Common myeloid progenitor, CD34-positive (primary cell): ENCODE measurements at regions not wholly inside any gene's neighbourhood (a gene's known extent, or its start where the extent isn't known, plus 50 kb on each side); places are given as distances from the start of the nearest gene placed in this dataset.

Experiments used
- CTCF ChIA-PET: fragments of 350-600 bp; sonication (Branson Sonifier 250); formaldehyde crosslinking; loops from one replicate; lab custom pipeline; 2021; ENCODE audit warnings: antibody characterized with exemption; lab: Charles Lee
- POLR2A ChIA-PET: fragments of 350-600 bp; sonication (Branson Sonifier 250); formaldehyde crosslinking; loops from one replicate; lab custom pipeline; 2021; ENCODE audit warnings: antibody characterized with exemption; lab: Charles Lee
- DNase-seq, 3 donors: peaks; one replicate each; pipeline versions ENCODE4 v3.0.0 to v3.0.0-alpha.2; 2013
- H3K27ac ChIP-seq, 2 experiments: 1 replicate in 1 of 2; 2 replicates in 1 of 2; pipeline ENCODE4 v1.7.0; 2013; ENCODE audit warnings: inconsistent platforms in 2 of 2, low read length in 2 of 2, mild to moderate bottlenecking in 2 of 2, low read depth in 1 of 2, moderate library complexity in 1 of 2; ENCODE audit not compliant: severe bottlenecking in 2 of 2, insufficient read depth in 1 of 2, poor library complexity in 1 of 2
- H3K27me3 ChIP-seq, 5 experiments: replicated peaks in 2 of 5; 1 replicate in 3 of 5; 2 replicates in 2 of 5; pipeline versions ENCODE4 v1.6.1 to v1.7.0; 2013; ENCODE audit warnings: low read length in 4 of 5, mild to moderate bottlenecking in 2 of 5, moderate library complexity in 2 of 5, inconsistent platforms in 1 of 5; ENCODE audit not compliant: insufficient read depth in 5 of 5, control insufficient read depth in 4 of 5
- H3K36me3 ChIP-seq, 4 experiments: 1 replicate in 2 of 4; 2 replicates in 2 of 4; pipeline versions ENCODE4 v1.6.1 to v1.7.0; 2013; ENCODE audit warnings: low read length in 3 of 4, control low read depth in 1 of 4, mild to moderate bottlenecking in 1 of 4; ENCODE audit not compliant: control insufficient read depth in 4 of 4, insufficient read depth in 4 of 4
- H3K4me1 ChIP-seq, 4 experiments: 1 replicate in 3 of 4; 2 replicates in 1 of 4; pipeline versions ENCODE4 v1.6.1 to v1.7.1; 2013; ENCODE audit warnings: low read length in 3 of 4, mild to moderate bottlenecking in 3 of 4, control low read depth in 1 of 4, inconsistent platforms in 1 of 4, moderate library complexity in 1 of 4; ENCODE audit not compliant: control insufficient read depth in 4 of 4, insufficient read depth in 4 of 4; ENCODE audit errors: control extremely low read depth in 1 of 4
- H3K4me3 ChIP-seq, 7 experiments: 1 replicate in 4 of 7; 2 replicates in 3 of 7; pipeline versions ENCODE4 v1.5.1 to v1.7.0; 2013; ENCODE audit warnings: mild to moderate bottlenecking in 7 of 7, low read length in 6 of 7, moderate library complexity in 6 of 7, inconsistent platforms in 2 of 7, low read depth in 2 of 7, control low read depth in 1 of 7; ENCODE audit not compliant: insufficient read depth in 4 of 7, control insufficient read depth in 1 of 7; ENCODE audit errors: extremely low read depth in 1 of 7
- H3K9me3 ChIP-seq, 5 experiments: 1 replicate in 4 of 5; 2 replicates in 1 of 5; pipeline versions ENCODE4 v1.6.1 to v1.7.1; 2013; ENCODE audit warnings: low read length in 4 of 5, mild to moderate bottlenecking in 2 of 5, inconsistent platforms in 1 of 5, low read depth in 1 of 5, moderate library complexity in 1 of 5; ENCODE audit not compliant: control insufficient read depth in 4 of 5, insufficient read depth in 2 of 5; ENCODE audit errors: control extremely low read depth in 1 of 5
- WGBS: methylation state at CpG from one replicate; pipeline ENCODE4 v1.1.5; 2013; ENCODE audit not compliant: insufficient coverage; 5-methylcytosine and 5-hydroxymethylcytosine counted together

DNA sequence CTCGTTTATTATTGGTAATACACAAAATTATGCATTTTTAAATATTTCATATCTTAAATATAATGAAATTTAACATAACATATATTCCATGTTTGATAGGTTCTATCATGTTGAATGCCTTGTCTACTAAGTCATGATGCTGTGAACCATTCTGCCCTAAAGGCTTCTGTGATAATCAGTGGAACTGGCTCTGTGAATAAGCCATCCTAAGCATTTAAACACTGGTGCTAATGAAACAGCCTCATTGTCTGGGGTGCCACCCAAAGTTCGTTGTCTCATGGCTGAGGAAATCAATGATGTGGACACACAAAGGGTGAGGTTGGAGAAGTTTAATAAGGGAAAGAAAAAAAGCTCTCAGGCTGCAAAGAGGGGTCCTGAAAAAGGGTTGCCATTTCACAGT is 264.7 kb upstream of the ZRANB2 start:
- no peaks in the 10 kb centered on the region for H3K36me3 ChIP-seq
- H3K4me1 ChIP-seq: no peaks in the 10 kb centered on the region
- ChIA-PET POLR2A (no interaction called here), CTCF (no interaction called here)
- H3K27me3 ChIP-seq: no peaks in the 10 kb centered on the region
- WGBS: 100% methylated on average over 1 of the region's 2 CpGs
- H3K27ac ChIP-seq: no peak overlapping the region
- DNase-seq: no peak
- H3K4me3 ChIP-seq: no peak overlapping the region
- H3K9me3 ChIP-seq: peaks cover 0 to 7% (median 1%) of the 10 kb centered on the region in 5 experiments

DNA sequence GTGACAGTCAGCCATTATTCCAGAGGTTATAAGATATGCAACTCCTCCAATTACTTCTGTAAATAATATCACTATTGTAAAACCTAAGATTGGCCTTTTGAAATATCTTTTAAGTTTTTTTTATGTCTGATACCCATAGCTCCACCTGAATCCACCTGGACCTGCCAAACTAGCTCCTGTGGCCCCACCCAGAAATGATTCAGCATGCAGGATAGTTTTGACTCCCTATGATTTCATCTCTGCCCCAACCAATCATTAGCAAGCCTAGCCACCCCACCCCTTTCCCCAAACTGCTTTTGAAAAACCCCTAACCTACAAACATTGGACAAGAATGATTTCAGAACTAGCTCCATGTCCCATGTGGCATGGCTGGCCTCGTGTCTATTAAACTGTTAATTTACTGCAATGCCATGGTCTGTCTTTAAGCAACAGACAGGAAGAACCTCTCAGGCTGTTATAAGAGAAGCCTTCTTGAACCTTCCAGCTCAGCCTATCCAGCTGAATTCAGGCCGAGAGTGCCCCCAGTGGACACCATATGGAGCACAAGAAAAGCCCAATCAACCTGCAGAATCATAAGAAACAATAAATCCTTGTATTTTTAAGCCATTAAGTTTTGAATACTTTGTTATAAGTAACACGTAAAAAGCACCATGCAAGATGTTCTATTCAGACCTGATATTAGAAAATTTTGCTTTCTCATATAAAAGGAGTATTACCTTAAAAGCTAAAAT is 263.0 kb upstream of the ZRANB2 start:
- Histone ChIP-seq H3K27ac (no peak overlapping the region), H3K4me3 (no peak overlapping the region), H3K4me1 (no peaks in the 10 kb centered on the region), H3K36me3 (no peaks in the 10 kb centered on the region), H3K9me3 (peaks cover 0 to 12% (median 9%) of the 10 kb centered on the region in 5 experiments), H3K27me3 (no peaks in the 10 kb centered on the region)
- POLR2A ChIA-PET: no interaction called here
- DNase-seq: no peak
- CTCF ChIA-PET: no interaction called here
- 83% methylated on average over 1 of the region's 3 CpGs for WGBS

DNA sequence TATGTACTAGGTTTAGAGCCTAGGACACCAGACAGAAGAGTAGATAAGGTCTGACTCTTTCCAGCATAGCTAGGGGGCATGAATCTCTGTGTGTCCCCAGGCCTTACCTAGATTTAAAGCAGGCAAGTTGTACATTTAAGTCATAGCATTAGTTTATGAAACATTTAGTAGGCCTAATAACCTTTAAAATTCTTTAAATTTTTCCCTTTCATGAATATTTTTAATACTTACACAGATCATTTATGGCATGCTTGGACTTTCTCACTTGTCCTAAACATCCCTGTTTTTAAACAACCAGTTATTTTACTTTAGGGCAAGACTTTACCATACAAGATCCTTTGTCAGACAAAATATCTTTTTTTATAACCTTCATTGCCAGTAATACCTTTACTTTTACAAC is 258.4 kb upstream of the ZRANB2 start:
- Histone ChIP-seq H3K9me3 (peaks cover 0 to 19% (median 11%) of the 10 kb centered on the region in 5 experiments), H3K27me3 (no peaks in the 10 kb centered on the region), H3K27ac (no peak overlapping the region), H3K4me1 (no peaks in the 10 kb centered on the region), H3K36me3 (no peaks in the 10 kb centered on the region), H3K4me3 (no peak overlapping the region)
- DNase-seq: peak in 2 of 3 donors; percentile 0 to 1
- ChIA-PET CTCF (no interaction called here), POLR2A (no interaction called here)

DNA sequence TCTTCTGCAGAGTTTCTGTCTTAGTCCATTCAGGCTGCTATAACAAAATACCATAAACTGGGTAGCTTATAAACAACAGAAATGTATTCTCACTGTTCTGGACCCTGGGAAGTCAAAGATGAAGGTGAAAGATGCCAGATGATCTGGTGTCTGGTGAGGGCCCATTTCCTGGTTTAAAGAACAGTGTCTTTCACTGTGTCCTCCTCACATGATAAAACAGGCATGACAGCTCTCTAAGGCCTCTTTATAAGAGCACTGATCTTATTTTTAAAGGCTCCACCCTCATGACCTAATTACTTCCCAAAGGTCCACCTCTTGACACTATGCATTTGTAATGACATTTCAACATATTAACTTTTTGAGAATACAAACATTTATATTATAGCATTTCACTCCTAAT is 250.2 kb upstream of the ZRANB2 start:
- DNase-seq: no peak
- Histone ChIP-seq H3K27ac (no peak overlapping the region), H3K4me1 (no peaks in the 10 kb centered on the region), H3K9me3 (peaks cover 0 to 4% (median 3%) of the 10 kb centered on the region in 5 experiments), H3K4me3 (no peak overlapping the region), H3K36me3 (no peaks in the 10 kb centered on the region), H3K27me3 (no peaks in the 10 kb centered on the region)
- ChIA-PET POLR2A (no interaction called here), CTCF (no interaction called here)

DNA sequence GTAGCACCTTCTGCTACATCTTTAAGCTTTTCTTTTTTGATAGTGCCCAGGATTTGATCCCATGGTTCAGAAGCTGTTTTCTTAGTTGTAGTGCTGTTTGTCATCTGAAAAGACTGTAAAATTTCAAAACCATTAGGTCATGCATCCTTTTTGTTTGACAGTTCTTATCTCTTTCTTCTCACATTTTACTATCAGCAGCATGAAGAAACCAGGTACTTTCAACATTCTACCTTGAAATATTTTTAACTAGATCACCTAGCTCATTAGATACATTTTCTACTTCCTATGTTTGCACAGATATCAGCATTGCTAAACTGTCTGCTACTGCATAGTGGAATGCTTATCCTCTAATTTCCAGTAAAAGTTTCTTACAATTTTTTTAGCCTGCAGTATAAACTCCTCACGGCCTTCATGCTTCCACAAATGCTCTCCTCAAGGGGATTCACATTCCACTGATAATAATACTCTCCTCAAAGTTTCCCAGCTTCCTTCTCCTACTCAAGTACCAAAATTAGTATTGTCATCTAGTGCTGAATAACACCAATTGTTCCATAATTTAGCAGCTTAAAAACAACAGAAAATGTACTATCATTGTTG is 243.9 kb upstream of the ZRANB2 start:
- ChIA-PET CTCF (no interaction called here), POLR2A (no interaction called here)
- no peaks in the 10 kb centered on the region for H3K27me3 ChIP-seq
- H3K9me3 ChIP-seq: no peaks in the 10 kb centered on the region
- no peak overlapping the region for H3K27ac ChIP-seq
- no peaks in the 10 kb centered on the region for H3K36me3 ChIP-seq
- no peak overlapping the region for H3K4me3 ChIP-seq
- DNase-seq: no peak
- WGBS: no CpG with 5 or more reads among the region's 1 CpG
- H3K4me1 ChIP-seq: no peaks in the 10 kb centered on the region

DNA sequence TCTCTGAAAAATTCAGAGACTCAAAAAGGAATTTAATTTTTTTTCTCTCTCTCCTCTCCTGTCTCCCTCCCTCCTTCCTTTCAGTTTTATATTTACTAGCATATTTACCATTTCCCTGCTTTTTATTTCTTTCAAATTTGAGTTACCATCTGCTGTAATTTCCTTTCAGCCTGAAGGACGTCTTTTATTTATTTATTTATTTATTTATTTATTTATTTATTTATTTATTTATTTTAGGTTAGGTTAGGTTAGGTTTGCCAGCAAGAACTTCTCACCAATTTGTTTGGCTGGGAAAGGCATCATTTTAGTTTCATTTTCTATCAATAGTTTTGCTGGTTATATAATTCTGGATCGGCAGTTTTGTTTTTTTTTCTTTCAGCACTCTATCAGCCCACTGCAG is 231.7 kb upstream of the ZRANB2 start:
- peaks cover 0 to 1% (median 0%) of the 10 kb centered on the region in 5 experiments for H3K9me3 ChIP-seq
- WGBS: no CpG with 5 or more reads among the region's 2 CpGs
- H3K4me3 ChIP-seq: no peak overlapping the region
- H3K27ac ChIP-seq: no peak overlapping the region
- POLR2A ChIA-PET: no interaction called here
- H3K36me3 ChIP-seq: no peaks in the 10 kb centered on the region
- CTCF ChIA-PET: no interaction called here
- H3K4me1 ChIP-seq: peaks cover 0 to 2% (median 0%) of the 10 kb centered on the region in 4 experiments
- DNase-seq: no peak
- no peaks in the 10 kb centered on the region for H3K27me3 ChIP-seq

DNA sequence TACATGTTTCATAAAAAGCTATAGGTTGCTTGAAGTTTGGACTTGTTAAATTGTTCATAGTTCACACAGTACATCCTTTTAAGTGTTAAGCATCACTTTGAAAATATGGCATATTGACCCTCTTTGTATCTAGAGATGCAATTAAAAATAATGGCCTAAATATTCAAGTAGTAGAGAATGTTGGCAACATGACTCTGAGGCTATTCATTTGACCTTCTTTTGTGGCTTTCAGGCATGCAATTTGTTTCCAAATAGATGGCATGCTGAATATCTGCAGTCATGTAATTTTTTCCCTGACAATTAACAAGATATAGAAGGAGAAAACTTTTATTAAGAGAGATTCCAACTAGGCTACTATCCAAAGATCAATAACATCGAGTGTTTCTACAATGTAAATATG is 230.5 kb upstream of the ZRANB2 start:
- no peak for DNase-seq
- no CpG with 5 or more reads among the region's 1 CpG for WGBS
- POLR2A ChIA-PET: no interaction called here

More for the DNA sequence above, 230.5 kb upstream of the ZRANB2 start:
- Histone ChIP-seq H3K36me3 (no peaks in the 10 kb centered on the region), H3K27me3 (no peaks in the 10 kb centered on the region), H3K4me3 (no peak overlapping the region), H3K27ac (no peak overlapping the region), H3K9me3 (peaks cover 0 to 1% (median 0%) of the 10 kb centered on the region in 5 experiments), H3K4me1 (peaks cover 0 to 2% (median 0%) of the 10 kb centered on the region in 4 experiments)
- CTCF ChIA-PET: no interaction called here
